ENCODE measurements at regions not wholly inside any gene's neighbourhood (a gene's known extent, or its start where the extent isn't known, plus 50 kb on each side); places are given as distances from the start of the nearest gene placed in this dataset.

GRCh38 chr18:45423659-45424058, 191.6 kb upstream of the SLC14A2 start:
- TF ChIP-seq CTCF (IDR thresholded peaks at IDR 0.05) (no peak), EP300 (IDR thresholded peaks at IDR 0.05) (no peak), POLR2A (IDR thresholded peaks at IDR 0.05) (no peak), POLR2AphosphoS5 (IDR thresholded peaks at IDR 0.05) (no peak)

Data from stomach (tissue), 4 donors.